ENCODE measurements at regions not wholly inside any gene's neighbourhood (a gene's known extent, or its start where the extent isn't known, plus 50 kb on each side); places are given as distances from the start of the nearest gene placed in this dataset.
"Not testable (repeated sequence)": the region's sequence is repeated elsewhere in the genome, so short reads cannot be mapped to it uniquely, and the experiment has no call there.

- TF ChIP-seq USF1 (CRISPR knock-in tag; IDR thresholded peaks at IDR 0.05); ATF6 (CRISPR knock-in tag; IDR thresholded peaks at IDR 0.05); TCF7 (CRISPR knock-in tag; IDR thresholded peaks at IDR 0.05; ENCODE audit: low read depth): not testable (repeated sequence)
These were observed 98.0 kb upstream of the FAM47A start for GRCh38 chrX:34230156-34230555.

Data from WTC11 (cell line).